ENCODE measurements at regions not wholly inside any gene's neighbourhood (a gene's known extent, or its start where the extent isn't known, plus 50 kb on each side); places are given as distances from the start of the nearest gene placed in this dataset.

DNA sequence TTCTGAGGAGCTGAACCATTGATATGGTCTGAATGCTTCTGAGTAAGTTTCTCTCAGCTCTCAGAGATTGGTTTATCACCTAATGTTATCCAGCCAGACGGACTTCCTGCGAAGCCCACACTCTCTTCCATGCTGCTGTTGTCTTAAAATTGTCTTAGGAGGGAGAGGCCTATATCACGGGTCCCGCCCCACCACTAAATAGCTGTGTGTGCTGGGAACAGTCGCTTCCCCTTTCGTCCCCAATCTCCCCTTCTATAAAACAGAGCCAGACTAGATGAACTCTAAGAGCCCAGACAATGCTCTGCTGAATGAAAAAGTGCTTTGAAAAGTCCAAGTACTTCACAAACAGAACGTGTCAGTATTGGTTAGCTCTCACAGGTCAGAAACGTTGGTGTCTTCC, 81.4 kb upstream of the AKIP1 start:
- TF ChIP-seq, protein P1, sequence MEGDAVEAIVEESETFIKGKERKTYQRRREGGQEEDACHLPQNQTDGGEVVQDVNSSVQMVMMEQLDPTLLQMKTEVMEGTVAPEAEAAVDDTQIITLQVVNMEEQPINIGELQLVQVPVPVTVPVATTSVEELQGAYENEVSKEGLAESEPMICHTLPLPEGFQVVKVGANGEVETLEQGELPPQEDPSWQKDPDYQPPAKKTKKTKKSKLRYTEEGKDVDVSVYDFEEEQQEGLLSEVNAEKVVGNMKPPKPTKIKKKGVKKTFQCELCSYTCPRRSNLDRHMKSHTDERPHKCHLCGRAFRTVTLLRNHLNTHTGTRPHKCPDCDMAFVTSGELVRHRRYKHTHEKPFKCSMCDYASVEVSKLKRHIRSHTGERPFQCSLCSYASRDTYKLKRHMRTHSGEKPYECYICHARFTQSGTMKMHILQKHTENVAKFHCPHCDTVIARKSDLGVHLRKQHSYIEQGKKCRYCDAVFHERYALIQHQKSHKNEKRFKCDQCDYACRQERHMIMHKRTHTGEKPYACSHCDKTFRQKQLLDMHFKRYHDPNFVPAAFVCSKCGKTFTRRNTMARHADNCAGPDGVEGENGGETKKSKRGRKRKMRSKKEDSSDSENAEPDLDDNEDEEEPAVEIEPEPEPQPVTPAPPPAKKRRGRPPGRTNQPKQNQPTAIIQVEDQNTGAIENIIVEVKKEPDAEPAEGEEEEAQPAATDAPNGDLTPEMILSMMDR (conservative IDR thresholded peaks at IDR 0.05; ENCODE audit: low read length): no peak
- TF ChIP-seq EZH2phosphoT487 (IDR thresholded peaks at IDR 0.05; ENCODE audit: borderline replicate concordance, low read depth, low read length): no peak

Measured in OCI-LY7 (cell line).